Heart left ventricle (tissue), 16 donors: ENCODE measurements at regions not wholly inside any gene's neighbourhood (a gene's known extent, or its start where the extent isn't known, plus 50 kb on each side); places are given as distances from the start of the nearest gene placed in this dataset.

Source experiments
- ATAC-seq, 4 donors: fragments of 200-7000 bp; cut with Tn5 transposase; one replicate each; pipeline ENCODE4 v1.9.1; 2020 to 2022; ENCODE audit warnings: moderate library complexity in 4 of 4, mild to moderate bottlenecking in 3 of 4, moderate number of reproducible peaks in 1 of 4
- DNase-seq, 5 donors: peaks; one replicate each; pipeline ENCODE4 v3.0.0-alpha.2; 2020
- H3K27ac ChIP-seq, 12 donors: fragments of 200-600 bp; sonication (generic) in 4 of 12; one replicate each; pipeline versions ENCODE4 v1.5.0 to v1.8.0; 2016 to 2022; ENCODE audit warnings: mild to moderate bottlenecking in 2 of 12
- H3K27me3 ChIP-seq, 9 donors: fragments of 200-600 bp; sonication (generic) in 2 of 9; one replicate each; pipeline versions ENCODE4 v1.5.1 to v1.8.0; 2016 to 2022; ENCODE audit warnings: mild to moderate bottlenecking in 3 of 9
- H3K36me3 ChIP-seq, 9 donors: fragments of 200-600 bp; sonication (generic) in 2 of 9; one replicate each; pipeline versions ENCODE4 v1.5.0 to v1.8.0; 2018 to 2022; ENCODE audit warnings: mild to moderate bottlenecking in 2 of 9
- H3K4me1 ChIP-seq, 12 donors: fragments of 200-600 bp; sonication (generic) in 4 of 12; one replicate each; pipeline versions ENCODE4 v1.5.0 to v1.8.0; 2016 to 2022; ENCODE audit warnings: mild to moderate bottlenecking in 3 of 12
- H3K4me3 ChIP-seq, 12 donors: fragments of 200-600 bp; sonication (generic) in 4 of 12; one replicate each; pipeline versions ENCODE4 v1.5.0 to v1.8.0; 2017 to 2022; ENCODE audit warnings: mild to moderate bottlenecking in 9 of 12, moderate library complexity in 4 of 12
- H3K9me3 ChIP-seq, 12 donors: fragments of 200-600 bp; sonication (generic) in 4 of 12; one replicate each; pipeline versions ENCODE4 v1.5.0 to v1.8.0; 2016 to 2022; ENCODE audit warnings: mild to moderate bottlenecking in 1 of 12
- POLR2A ChIP-seq, 2 donors: fragments of 450-650 bp; IDR thresholded peaks; one replicate each; pipeline ENCODE4 v1.6.1; 2017; ENCODE audit warnings: antibody characterized with exemption in 2 of 2, mild to moderate bottlenecking in 2 of 2, moderate library complexity in 2 of 2
- WGBS, 4 donors: extraction: QIAGEN DNeasy Blood & Tissue Kit in 2 of 4; methylation state at CpG; one replicate each; pipeline versions ENCODE4 v1.1.5 to v1.1.7; 2013 to 2018; 5-methylcytosine and 5-hydroxymethylcytosine counted together
- intact Hi-C, 10 donors: fragments of 100-400 bp; cut with DNase I; formaldehyde crosslinking; loops; one replicate each; pipeline versions ENCODE4 v1.11.1 to v1.14.2; 2022
- TF ChIP-seq, protein P1 (sequence below), 12 donors: fragments of 200-600 bp; sonication (generic) in 4 of 12; IDR thresholded peaks; one replicate each; pipeline versions ENCODE4 v1.5.0 to v1.8.0; 2018 to 2022; ENCODE audit warnings: antibody characterized with exemption in 12 of 12, mild to moderate bottlenecking in 5 of 12
- donor health status: ischemic (EF 13 %, LVEDD 7.1; RV severe dilation, severe dysfunction).
- donor health status: healthy with polysubstance abuse.
- donor health status: DM: no; HTN: yes; CAD: no.
- donor health status: DM: no; HTN: no; CAD: no.
- donor health status: ischemic (EF 25% LVEDD 6.9; RV normal size, moderate dysfunction).
- donor health status: ischemic (EF 25% LVEDD 5.7; RV mildly dilated, moderate dysfunction).
- donor health status: healthy.
- donor health status: DM: yes; HTN: yes; CAD: no.
- donor health status: ischemic (EF 35%, LVEDD 5.7; RV mildly dilated, moderate dysfunction).
- donor health status: nonischemic (EF 11% LVEDD 7.7; RV severe dilation, severe dysfunction).
- donor health status: DM: yes; HTN: yes; CAD: no.
- donor health status: PGD.
- donor health status: ischemic (EF 29% LVEDD 5.4; RV normal size, mild dysfunction).
- donor health status: nonischemic (EF 23%, LVEDD 6.1; RV moderate dilation, normal function).

DNA sequence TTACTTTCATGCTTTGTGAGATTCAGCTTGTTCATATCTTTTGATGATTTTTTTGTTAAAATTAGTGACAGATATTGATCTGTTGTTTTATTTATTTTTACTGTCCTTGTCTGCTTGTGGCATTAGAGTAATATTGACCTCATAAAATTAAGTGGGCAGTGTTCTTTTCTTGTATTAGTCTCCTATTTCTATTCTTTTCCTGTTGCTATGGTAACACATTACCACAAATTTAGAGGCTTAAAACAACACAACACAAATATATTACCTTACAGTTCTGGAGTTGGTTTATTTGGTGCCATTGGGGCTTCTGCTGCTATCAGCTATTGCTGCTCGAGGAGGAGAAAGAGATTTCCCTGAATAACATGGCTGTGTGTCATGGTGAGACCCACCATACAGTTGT is 135.7 kb downstream of the C1orf94 start:
- WGBS, 4 donors, result 7 to 29% (median 16%) methylated on average over 1 of the region's 1 CpG
- no peaks in the 10 kb centered on the region for H3K27me3 ChIP-seq
- TF ChIP-seq, protein P1, sequence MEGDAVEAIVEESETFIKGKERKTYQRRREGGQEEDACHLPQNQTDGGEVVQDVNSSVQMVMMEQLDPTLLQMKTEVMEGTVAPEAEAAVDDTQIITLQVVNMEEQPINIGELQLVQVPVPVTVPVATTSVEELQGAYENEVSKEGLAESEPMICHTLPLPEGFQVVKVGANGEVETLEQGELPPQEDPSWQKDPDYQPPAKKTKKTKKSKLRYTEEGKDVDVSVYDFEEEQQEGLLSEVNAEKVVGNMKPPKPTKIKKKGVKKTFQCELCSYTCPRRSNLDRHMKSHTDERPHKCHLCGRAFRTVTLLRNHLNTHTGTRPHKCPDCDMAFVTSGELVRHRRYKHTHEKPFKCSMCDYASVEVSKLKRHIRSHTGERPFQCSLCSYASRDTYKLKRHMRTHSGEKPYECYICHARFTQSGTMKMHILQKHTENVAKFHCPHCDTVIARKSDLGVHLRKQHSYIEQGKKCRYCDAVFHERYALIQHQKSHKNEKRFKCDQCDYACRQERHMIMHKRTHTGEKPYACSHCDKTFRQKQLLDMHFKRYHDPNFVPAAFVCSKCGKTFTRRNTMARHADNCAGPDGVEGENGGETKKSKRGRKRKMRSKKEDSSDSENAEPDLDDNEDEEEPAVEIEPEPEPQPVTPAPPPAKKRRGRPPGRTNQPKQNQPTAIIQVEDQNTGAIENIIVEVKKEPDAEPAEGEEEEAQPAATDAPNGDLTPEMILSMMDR (IDR thresholded peaks at IDR 0.05), result no peak
- TF ChIP-seq POLR2A (IDR thresholded peaks at IDR 0.05), result no peak
- no peaks in the 10 kb centered on the region for H3K36me3 ChIP-seq
- H3K27ac ChIP-seq, result no peak overlapping the region
- H3K9me3 ChIP-seq, result peaks cover 0 to 31% (median 7%) of the 10 kb centered on the region in 12 donors
- ATAC-seq (no peak), DNase-seq (no peak)
- H3K4me1 ChIP-seq, result no peaks in the 10 kb centered on the region
- H3K4me3 ChIP-seq, result no peak overlapping the region
- intact Hi-C loops, result no loop called here

DNA sequence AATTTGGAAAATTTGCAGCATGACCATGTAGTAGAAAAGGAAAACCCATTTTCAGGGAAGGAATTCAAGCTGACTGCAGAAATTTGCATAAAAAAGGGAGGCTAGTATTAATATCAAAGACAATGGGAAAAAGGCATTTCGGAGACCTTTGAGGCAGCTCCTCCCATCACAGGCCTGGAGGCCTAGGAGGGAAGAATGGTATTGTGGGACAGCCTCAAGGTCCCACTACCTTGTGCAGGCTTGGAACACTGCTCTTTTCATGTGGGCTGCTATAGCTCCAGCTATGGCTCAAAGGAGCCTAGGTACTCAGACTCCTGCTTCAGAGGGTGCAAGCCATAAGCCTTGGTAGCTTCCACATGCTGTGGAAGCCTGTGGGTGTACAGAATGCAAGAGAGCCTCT is 139.3 kb downstream of the C1orf94 start:
- H3K36me3 ChIP-seq, result no peaks in the 10 kb centered on the region
- intact Hi-C loops, result no loop called here
- no peaks in the 10 kb centered on the region for H3K4me1 ChIP-seq
- no peak for TF ChIP-seq POLR2A (IDR thresholded peaks at IDR 0.05)
- TF ChIP-seq, protein P1 (IDR thresholded peaks at IDR 0.05), result no peak
- H3K4me3 ChIP-seq, result no peak overlapping the region
- no peak for DNase-seq
- no peak for ATAC-seq
- WGBS, 4 donors, result 33 to 67% (median 50%) methylated on average over 1 of the region's 1 CpG
- no peaks in the 10 kb centered on the region for H3K27me3 ChIP-seq
- peaks cover 0 to 27% (median 7%) of the 10 kb centered on the region in 12 donors for H3K9me3 ChIP-seq
- H3K27ac ChIP-seq, result no peak overlapping the region

DNA sequence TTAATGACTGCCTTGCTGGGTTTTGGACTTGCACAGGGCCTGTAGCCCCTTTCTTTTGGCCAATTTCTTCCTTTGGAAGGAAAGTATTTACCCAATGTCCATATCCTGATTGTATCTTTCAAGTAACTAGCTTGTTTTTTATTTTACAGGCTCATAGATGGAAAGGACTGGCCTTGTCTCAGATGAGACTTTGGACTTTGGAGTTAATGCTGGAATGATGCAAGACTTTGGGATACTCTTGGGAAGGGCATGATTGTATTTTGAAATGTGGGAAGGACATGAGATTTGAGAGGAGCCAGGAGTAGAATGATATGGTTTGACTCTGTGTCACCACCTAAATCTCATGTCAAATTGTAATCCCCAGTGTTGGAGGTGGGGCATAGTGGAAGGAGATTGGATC is 140.1 kb downstream of the C1orf94 start:
- intact Hi-C loops, result no loop called here
- no peak for ATAC-seq
- peaks cover 0 to 19% (median 7%) of the 10 kb centered on the region in 12 donors for H3K9me3 ChIP-seq
- no peaks in the 10 kb centered on the region for H3K36me3 ChIP-seq
- no peak for TF ChIP-seq POLR2A (IDR thresholded peaks at IDR 0.05)
- TF ChIP-seq, protein P1 (IDR thresholded peaks at IDR 0.05), result no peak
- no peaks in the 10 kb centered on the region for H3K4me1 ChIP-seq
- H3K4me3 ChIP-seq, result no peak overlapping the region
- DNase-seq, result no peak
- H3K27me3 ChIP-seq, result no peaks in the 10 kb centered on the region
- no peak overlapping the region for H3K27ac ChIP-seq

DNA sequence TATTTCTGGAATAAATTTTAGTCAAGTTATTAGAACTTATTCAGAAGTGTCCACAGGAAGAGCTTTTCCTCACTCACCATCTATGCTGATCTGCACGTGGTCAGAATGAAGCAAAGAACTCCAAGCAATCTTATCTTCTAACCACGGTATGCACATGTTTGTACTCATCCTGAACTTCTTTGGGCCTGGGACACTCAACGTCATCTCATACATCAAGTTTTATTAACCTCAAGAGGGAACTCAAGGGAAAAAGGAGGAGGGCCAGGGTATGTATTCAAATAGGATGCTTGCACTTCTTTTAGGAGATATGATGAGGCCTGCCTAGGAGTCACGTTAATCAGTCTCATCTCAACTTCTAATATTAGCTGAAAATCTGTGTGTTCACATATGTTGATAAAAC is 142.5 kb downstream of the C1orf94 start:
- Histone ChIP-seq H3K9me3 (peaks cover 0 to 17% (median 7%) of the 10 kb centered on the region in 12 donors), H3K27ac (no peak overlapping the region), H3K4me3 (no peak overlapping the region), H3K27me3 (peaks cover 0 to 8% (median 0%) of the 10 kb centered on the region in 9 donors), H3K4me1 (no peaks in the 10 kb centered on the region), H3K36me3 (no peaks in the 10 kb centered on the region)
- intact Hi-C loops, result no loop called here
- DNase-seq, result no peak
- whole genome bisulfite sequencing, 4 donors, result 47 to 55% (median 52%) methylated on average over 4 of the region's 4 CpGs
- no peak for ATAC-seq
- TF ChIP-seq, protein P1 (IDR thresholded peaks at IDR 0.05), result no peak
- no peak for TF ChIP-seq POLR2A (IDR thresholded peaks at IDR 0.05)
